ENCODE measurements at regions not wholly inside any gene's neighbourhood (a gene's known extent, or its start where the extent isn't known, plus 50 kb on each side); places are given as distances from the start of the nearest gene placed in this dataset.
"Not testable (repeated sequence)": the region's sequence is repeated elsewhere in the genome, so short reads cannot be mapped to it uniquely, and the experiment has no call there.

GRCh38 chrX:52261125-52261462, 76.4 kb downstream of the MAGED4 start:
- no peak for DNase-seq

GRCh38 chrX:52261463-52262194, 76.9 kb downstream of the MAGED4 start:
- DNase-seq: peak; percentile 84

- DNase-seq: no peak
Measured at GRCh38 chrX:52262195-52262546, 77.5 kb downstream of the MAGED4 start.

- no peak for DNase-seq
Measured at GRCh38 chrX:52263417-52263816, 78.7 kb downstream of the MAGED4 start.

- no peak for DNase-seq
Measured at GRCh38 chrX:52265713-52266112, 81.0 kb downstream of the MAGED4 start.

- not testable (repeated sequence) for DNase-seq
Measured at GRCh38 chrX:52268502-52268901, 83.8 kb downstream of the MAGED4 start.

- DNase-seq: no peak
Measured at GRCh38 chrX:52270453-52271116, 85.9 kb downstream of the MAGED4 start.

- DNase-seq: no peak
Measured at GRCh38 chrX:52271206-52271605, 86.5 kb downstream of the MAGED4 start.

GRCh38 chrX:52277666-52278065, 91.2 kb upstream of the XAGE2 start:
- no peak for DNase-seq

- no peak for DNase-seq
Measured at GRCh38 chrX:52280812-52281211, 88.0 kb upstream of the XAGE2 start.

- no peak for DNase-seq
Measured at GRCh38 chrX:52284865-52285264, 84.0 kb upstream of the XAGE2 start.

- not testable (repeated sequence) for DNase-seq
Measured at GRCh38 chrX:52298968-52299367, 69.9 kb upstream of the XAGE2 start.

- not testable (repeated sequence) for DNase-seq
Measured at GRCh38 chrX:52308532-52308931, 60.3 kb upstream of the XAGE2 start.
